GM23338 (cell line): ENCODE measurements at regions not wholly inside any gene's neighbourhood (a gene's known extent, or its start where the extent isn't known, plus 50 kb on each side); places are given as distances from the start of the nearest gene placed in this dataset.

Experiments used
- ATAC-seq: fragments of 200-7000 bp; cut with Tn5 transposase; 3 replicates; pipeline ENCODE4 v1.9.1; 2020
- DNase-seq: peaks from one replicate; pipeline ENCODE4 v3.0.0-alpha.2; 2015; ENCODE audit warnings: low spot score
- H2AFZ ChIP-seq: fragments of 200-600 bp; sonication (generic); 2 replicates; pipeline ENCODE4 v1.8.0; 2016; ENCODE audit warnings: antibody characterized with exemption, mild to moderate bottlenecking, moderate library complexity
- H3F3A ChIP-seq: fragments of 200-600 bp; sonication (generic); replicated peaks from 2 replicates; pipeline ENCODE4 v1.8.0; 2017; ENCODE audit warnings: antibody characterized with exemption, mixed run types, low read depth
- H3K27ac ChIP-seq: fragments of 200-600 bp; sonication (generic); 2 replicates; pipeline ENCODE4 v1.6.1; 2016; ENCODE audit warnings: low read depth
- H3K27me3 ChIP-seq: fragments of 200-600 bp; sonication (generic); 2 replicates; pipeline ENCODE4 v1.8.0; 2016; ENCODE audit warnings: mild to moderate bottlenecking, mixed run types, moderate library complexity; ENCODE audit not compliant: insufficient read depth
- H3K36me3 ChIP-seq: fragments of 200-600 bp; sonication (generic); 2 replicates; pipeline ENCODE4 v1.8.0; 2016; ENCODE audit warnings: mild to moderate bottlenecking; ENCODE audit not compliant: insufficient read depth
- H3K4me1 ChIP-seq: fragments of 200-600 bp; sonication (generic); 2 replicates; pipeline ENCODE4 v1.8.0; 2016; ENCODE audit warnings: mild to moderate bottlenecking, moderate library complexity; ENCODE audit not compliant: insufficient read depth
- H3K4me2 ChIP-seq: fragments of 200-600 bp; sonication (generic); 2 replicates; pipeline ENCODE4 v1.7.1; 2017; ENCODE audit warnings: mixed run types
- H3K4me3 ChIP-seq: fragments of 200-600 bp; sonication (generic); 2 replicates; pipeline ENCODE4 v1.6.1; 2016; ENCODE audit warnings: mixed run types
- H3K79me2 ChIP-seq: fragments of 200-600 bp; sonication (generic); replicated peaks from 2 replicates; pipeline ENCODE4 v1.8.0; 2017; ENCODE audit warnings: mild to moderate bottlenecking; ENCODE audit not compliant: insufficient read depth
- H3K9me2 ChIP-seq: fragments of 200-600 bp; sonication (generic); 2 replicates; pipeline ENCODE4 v1.8.0; 2017; ENCODE audit not compliant: insufficient read depth
- H4K20me1 ChIP-seq: fragments of 200-600 bp; sonication (generic); replicated peaks from 2 replicates; pipeline ENCODE4 v1.8.0; 2017; ENCODE audit warnings: mild to moderate bottlenecking; ENCODE audit not compliant: insufficient read depth
- H3K27ac Mint-ChIP-seq: 2 replicates; pipeline ENCODE4 v1.8.0; 2020; ENCODE audit warnings: inconsistent platforms, mild to moderate bottlenecking, moderate library complexity, mixed read lengths
- H3K27me3 Mint-ChIP-seq: 3 replicates; pipeline ENCODE4 v1.8.0; 2022; ENCODE audit warnings: low read depth, mild to moderate bottlenecking, moderate library complexity, mixed read lengths, inconsistent platforms; ENCODE audit not compliant: insufficient read depth, poor library complexity
- H3K36me3 Mint-ChIP-seq: 3 replicates; pipeline ENCODE4 v1.8.0; 2021; ENCODE audit warnings: low read depth, mild to moderate bottlenecking, inconsistent platforms, moderate library complexity, mixed read lengths
- H3K4me1 Mint-ChIP-seq: 3 replicates; pipeline ENCODE4 v1.8.0; 2020; ENCODE audit warnings: mild to moderate bottlenecking, inconsistent platforms, mixed read lengths
- H3K4me3 Mint-ChIP-seq: 3 replicates; pipeline ENCODE4 v1.8.0; 2021; ENCODE audit warnings: moderate library complexity, mild to moderate bottlenecking, inconsistent platforms, mixed read lengths
- H3K9me3 Mint-ChIP-seq: 3 replicates; pipeline ENCODE4 v1.8.0; 2020; ENCODE audit warnings: moderate library complexity, mild to moderate bottlenecking, inconsistent platforms, mixed read lengths
- CREB1 ChIP-seq: fragments of 250-450 bp; sonication (Bioruptor Pico); IDR thresholded peaks from 2 replicates; pipeline ENCODE4 v1.5.0; 2020; ENCODE audit warnings: low read depth, mild to moderate bottlenecking, moderate library complexity
- NANOG ChIP-seq: IDR thresholded peaks from 2 replicates; pipeline ENCODE4 v1.6.1; 2016; ENCODE audit warnings: antibody characterized with exemption, borderline replicate concordance
- STAT1 ChIP-seq: IDR thresholded peaks from one replicate; pipeline ENCODE4 v1.6.1; 2016; ENCODE audit warnings: antibody characterized with exemption; ENCODE audit not compliant: unreplicated experiment
- ZNF114 ChIP-seq: fragments of 250-450 bp; sonication (Bioruptor Pico); IDR thresholded peaks from 2 replicates; pipeline ENCODE4 v1.5.0; 2020; ENCODE audit warnings: mild to moderate bottlenecking, moderate library complexity
- ZNF331 ChIP-seq: fragments of 250-450 bp; sonication (Bioruptor Pico); IDR thresholded peaks from 2 replicates; pipeline ENCODE4 v1.5.0; 2020; ENCODE audit warnings: low read depth, mild to moderate bottlenecking, moderate library complexity
- TF ChIP-seq, protein P1 (sequence below), 2 experiments: fragments of 200-600 bp in 1 of 2; sonication (generic) in 1 of 2; conservative IDR thresholded peaks; 2 replicates each; pipeline versions ENCODE4 v1.5.1 to v1.6.1; 2016 to 2017; ENCODE audit warnings: antibody characterized with exemption in 2 of 2, low read depth in 2 of 2, mild to moderate bottlenecking in 2 of 2, moderate library complexity in 1 of 2
- TF ChIP-seq, protein P2 (sequence below): fragments of 250-450 bp; sonication (Bioruptor Pico); IDR thresholded peaks from 2 replicates; pipeline ENCODE4 v1.5.0; 2020; ENCODE audit warnings: mild to moderate bottlenecking, moderate library complexity
- TF ChIP-seq, protein P3 (sequence below): IDR thresholded peaks from one replicate; pipeline ENCODE4 v1.6.1; 2018; ENCODE audit warnings: antibody characterized with exemption; ENCODE audit not compliant: unreplicated experiment

- no peaks in the 10 kb centered on the region for H3K4me1 ChIP-seq
- no peaks in the 10 kb centered on the region for H3F3A ChIP-seq
- H3K9me2 ChIP-seq, result peaks cover 10% of the 10 kb centered on the region; the same call in 1 of the 2 replicates
- Mint-ChIP-seq H3K36me3 (peaks cover 7% of the 10 kb centered on the region; the same call in 2 of the 3 replicates), H3K4me3 (no peak overlapping the region), H3K4me1 (no peaks in the 10 kb centered on the region), H3K27me3 (no peaks in the 10 kb centered on the region), H3K27ac (no peak overlapping the region), H3K9me3 (peaks cover 21% of the 10 kb centered on the region)
- no peak overlapping the region for H3K4me3 ChIP-seq
- ATAC-seq (peak; percentile 63), DNase-seq (peak; percentile 17)
- H2AFZ ChIP-seq, result no peak overlapping the region
- H3K36me3 ChIP-seq, result no peaks in the 10 kb centered on the region
- H3K79me2 ChIP-seq, result no peaks in the 10 kb centered on the region
- no peak overlapping the region for H3K27ac ChIP-seq
- no peak overlapping the region for H3K4me2 ChIP-seq
- no peaks in the 10 kb centered on the region for H3K27me3 ChIP-seq
- TF ChIP-seq, protein P1, sequence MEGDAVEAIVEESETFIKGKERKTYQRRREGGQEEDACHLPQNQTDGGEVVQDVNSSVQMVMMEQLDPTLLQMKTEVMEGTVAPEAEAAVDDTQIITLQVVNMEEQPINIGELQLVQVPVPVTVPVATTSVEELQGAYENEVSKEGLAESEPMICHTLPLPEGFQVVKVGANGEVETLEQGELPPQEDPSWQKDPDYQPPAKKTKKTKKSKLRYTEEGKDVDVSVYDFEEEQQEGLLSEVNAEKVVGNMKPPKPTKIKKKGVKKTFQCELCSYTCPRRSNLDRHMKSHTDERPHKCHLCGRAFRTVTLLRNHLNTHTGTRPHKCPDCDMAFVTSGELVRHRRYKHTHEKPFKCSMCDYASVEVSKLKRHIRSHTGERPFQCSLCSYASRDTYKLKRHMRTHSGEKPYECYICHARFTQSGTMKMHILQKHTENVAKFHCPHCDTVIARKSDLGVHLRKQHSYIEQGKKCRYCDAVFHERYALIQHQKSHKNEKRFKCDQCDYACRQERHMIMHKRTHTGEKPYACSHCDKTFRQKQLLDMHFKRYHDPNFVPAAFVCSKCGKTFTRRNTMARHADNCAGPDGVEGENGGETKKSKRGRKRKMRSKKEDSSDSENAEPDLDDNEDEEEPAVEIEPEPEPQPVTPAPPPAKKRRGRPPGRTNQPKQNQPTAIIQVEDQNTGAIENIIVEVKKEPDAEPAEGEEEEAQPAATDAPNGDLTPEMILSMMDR (conservative IDR thresholded peaks at IDR 0.05; ENCODE audit: low read depth in 2 of 2), result peak; percentile 13 to 61; a peak in 2 of 4 replicates
- no peak for TF ChIP-seq CREB1
- no peaks in the 10 kb centered on the region for H4K20me1 ChIP-seq
Measured at GRCh38 chr4:32909736-32910135, 2189.6 kb downstream of the PCDH7 start.

DNA sequence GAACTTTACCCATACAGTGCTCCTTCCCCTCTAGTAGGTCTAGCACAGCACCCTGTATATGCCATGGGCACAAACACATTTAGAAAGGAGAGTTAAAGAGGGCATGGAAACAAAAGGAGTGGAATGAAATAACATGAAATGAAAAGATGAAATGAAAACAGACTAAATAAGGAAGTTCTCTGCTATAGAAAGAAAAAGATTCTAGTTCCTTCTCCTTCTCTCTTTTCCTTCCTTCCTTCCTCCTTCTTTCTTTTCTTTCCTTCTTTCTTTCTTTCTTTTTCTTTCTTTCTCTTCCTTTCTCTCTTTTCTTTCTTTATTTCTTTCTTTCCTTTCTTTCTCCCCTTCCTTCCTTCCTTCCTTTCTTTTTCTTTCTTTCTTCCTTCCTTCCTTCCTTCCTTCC lies 2197.4 kb downstream of the PCDH7 start:
- no peaks in the 10 kb centered on the region for H3K36me3 ChIP-seq
- no peaks in the 10 kb centered on the region for H4K20me1 ChIP-seq
- Mint-ChIP-seq H3K9me3 (peaks cover 6% of the 10 kb centered on the region), H3K36me3 (no peaks in the 10 kb centered on the region), H3K4me3 (no peak overlapping the region), H3K27me3 (peaks cover 2% of the 10 kb centered on the region), H3K4me1 (no peaks in the 10 kb centered on the region), H3K27ac (no peak overlapping the region)
- ATAC-seq (no peak), DNase-seq (no peak)
- no peak overlapping the region for H3K27ac ChIP-seq
- H3K79me2 ChIP-seq, result no peaks in the 10 kb centered on the region
- no peak overlapping the region for H3K4me3 ChIP-seq
- H2AFZ ChIP-seq, result peak overlapping the region; percentile 67; the same call in 1 of the 2 replicates
- H3K27me3 ChIP-seq, result no peaks in the 10 kb centered on the region
- no peaks in the 10 kb centered on the region for H3K9me2 ChIP-seq
- H3F3A ChIP-seq, result no peaks in the 10 kb centered on the region
- no peaks in the 10 kb centered on the region for H3K4me1 ChIP-seq
- H3K4me2 ChIP-seq, result no peak overlapping the region
- TF ChIP-seq, protein P2, sequence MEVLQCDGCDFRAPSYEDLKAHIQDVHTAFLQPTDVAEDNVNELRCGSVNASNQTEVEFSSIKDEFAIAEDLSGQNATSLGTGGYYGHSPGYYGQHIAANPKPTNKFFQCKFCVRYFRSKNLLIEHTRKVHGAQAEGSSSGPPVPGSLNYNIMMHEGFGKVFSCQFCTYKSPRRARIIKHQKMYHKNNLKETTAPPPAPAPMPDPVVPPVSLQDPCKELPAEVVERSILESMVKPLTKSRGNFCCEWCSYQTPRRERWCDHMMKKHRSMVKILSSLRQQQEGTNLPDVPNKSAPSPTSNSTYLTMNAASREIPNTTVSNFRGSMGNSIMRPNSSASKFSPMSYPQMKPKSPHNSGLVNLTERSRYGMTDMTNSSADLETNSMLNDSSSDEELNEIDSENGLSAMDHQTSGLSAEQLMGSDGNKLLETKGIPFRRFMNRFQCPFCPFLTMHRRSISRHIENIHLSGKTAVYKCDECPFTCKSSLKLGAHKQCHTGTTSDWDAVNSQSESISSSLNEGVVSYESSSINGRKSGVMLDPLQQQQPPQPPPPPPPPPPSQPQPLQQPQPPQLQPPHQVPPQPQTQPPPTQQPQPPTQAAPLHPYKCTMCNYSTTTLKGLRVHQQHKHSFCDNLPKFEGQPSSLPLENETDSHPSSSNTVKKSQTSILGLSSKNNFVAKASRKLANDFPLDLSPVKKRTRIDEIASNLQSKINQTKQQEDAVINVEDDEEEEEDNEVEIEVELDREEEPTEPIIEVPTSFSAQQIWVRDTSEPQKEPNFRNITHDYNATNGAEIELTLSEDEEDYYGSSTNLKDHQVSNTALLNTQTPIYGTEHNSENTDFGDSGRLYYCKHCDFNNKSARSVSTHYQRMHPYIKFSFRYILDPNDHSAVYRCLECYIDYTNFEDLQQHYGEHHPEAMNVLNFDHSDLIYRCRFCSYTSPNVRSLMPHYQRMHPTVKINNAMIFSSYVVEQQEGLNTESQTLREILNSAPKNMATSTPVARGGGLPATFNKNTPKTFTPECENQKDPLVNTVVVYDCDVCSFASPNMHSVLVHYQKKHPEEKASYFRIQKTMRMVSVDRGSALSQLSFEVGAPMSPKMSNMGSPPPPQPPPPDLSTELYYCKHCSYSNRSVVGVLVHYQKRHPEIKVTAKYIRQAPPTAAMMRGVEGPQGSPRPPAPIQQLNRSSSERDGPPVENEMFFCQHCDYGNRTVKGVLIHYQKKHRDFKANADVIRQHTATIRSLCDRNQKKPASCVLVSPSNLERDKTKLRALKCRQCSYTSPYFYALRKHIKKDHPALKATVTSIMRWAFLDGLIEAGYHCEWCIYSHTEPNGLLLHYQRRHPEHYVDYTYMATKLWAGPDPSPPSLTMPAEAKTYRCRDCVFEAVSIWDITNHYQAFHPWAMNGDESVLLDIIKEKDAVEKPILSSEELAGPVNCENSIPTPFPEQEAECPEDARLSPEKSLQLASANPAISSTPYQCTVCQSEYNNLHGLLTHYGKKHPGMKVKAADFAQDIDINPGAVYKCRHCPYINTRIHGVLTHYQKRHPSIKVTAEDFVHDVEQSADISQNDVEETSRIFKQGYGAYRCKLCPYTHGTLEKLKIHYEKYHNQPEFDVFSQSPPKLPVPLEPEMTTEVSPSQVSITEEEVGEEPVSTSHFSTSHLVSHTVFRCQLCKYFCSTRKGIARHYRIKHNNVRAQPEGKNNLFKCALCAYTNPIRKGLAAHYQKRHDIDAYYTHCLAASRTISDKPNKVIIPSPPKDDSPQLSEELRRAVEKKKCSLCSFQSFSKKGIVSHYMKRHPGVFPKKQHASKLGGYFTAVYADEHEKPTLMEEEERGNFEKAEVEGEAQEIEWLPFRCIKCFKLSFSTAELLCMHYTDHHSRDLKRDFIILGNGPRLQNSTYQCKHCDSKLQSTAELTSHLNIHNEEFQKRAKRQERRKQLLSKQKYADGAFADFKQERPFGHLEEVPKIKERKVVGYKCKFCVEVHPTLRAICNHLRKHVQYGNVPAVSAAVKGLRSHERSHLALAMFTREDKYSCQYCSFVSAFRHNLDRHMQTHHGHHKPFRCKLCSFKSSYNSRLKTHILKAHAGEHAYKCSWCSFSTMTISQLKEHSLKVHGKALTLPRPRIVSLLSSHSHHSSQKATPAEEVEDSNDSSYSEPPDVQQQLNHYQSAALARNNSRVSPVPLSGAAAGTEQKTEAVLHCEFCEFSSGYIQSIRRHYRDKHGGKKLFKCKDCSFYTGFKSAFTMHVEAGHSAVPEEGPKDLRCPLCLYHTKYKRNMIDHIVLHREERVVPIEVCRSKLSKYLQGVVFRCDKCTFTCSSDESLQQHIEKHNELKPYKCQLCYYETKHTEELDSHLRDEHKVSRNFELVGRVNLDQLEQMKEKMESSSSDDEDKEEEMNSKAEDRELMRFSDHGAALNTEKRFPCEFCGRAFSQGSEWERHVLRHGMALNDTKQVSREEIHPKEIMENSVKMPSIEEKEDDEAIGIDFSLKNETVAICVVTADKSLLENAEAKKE (CRISPR knock-in tag), result no peak
- TF ChIP-seq ZNF331 (CRISPR knock-in tag) (no peak), NANOG (no peak), ZNF114 (no peak), STAT1 (no peak), CREB1 (no peak)
- TF ChIP-seq, protein P1 (conservative IDR thresholded peaks at IDR 0.05; ENCODE audit: low read depth in 2 of 2), result no peak
- TF ChIP-seq, protein P3, sequence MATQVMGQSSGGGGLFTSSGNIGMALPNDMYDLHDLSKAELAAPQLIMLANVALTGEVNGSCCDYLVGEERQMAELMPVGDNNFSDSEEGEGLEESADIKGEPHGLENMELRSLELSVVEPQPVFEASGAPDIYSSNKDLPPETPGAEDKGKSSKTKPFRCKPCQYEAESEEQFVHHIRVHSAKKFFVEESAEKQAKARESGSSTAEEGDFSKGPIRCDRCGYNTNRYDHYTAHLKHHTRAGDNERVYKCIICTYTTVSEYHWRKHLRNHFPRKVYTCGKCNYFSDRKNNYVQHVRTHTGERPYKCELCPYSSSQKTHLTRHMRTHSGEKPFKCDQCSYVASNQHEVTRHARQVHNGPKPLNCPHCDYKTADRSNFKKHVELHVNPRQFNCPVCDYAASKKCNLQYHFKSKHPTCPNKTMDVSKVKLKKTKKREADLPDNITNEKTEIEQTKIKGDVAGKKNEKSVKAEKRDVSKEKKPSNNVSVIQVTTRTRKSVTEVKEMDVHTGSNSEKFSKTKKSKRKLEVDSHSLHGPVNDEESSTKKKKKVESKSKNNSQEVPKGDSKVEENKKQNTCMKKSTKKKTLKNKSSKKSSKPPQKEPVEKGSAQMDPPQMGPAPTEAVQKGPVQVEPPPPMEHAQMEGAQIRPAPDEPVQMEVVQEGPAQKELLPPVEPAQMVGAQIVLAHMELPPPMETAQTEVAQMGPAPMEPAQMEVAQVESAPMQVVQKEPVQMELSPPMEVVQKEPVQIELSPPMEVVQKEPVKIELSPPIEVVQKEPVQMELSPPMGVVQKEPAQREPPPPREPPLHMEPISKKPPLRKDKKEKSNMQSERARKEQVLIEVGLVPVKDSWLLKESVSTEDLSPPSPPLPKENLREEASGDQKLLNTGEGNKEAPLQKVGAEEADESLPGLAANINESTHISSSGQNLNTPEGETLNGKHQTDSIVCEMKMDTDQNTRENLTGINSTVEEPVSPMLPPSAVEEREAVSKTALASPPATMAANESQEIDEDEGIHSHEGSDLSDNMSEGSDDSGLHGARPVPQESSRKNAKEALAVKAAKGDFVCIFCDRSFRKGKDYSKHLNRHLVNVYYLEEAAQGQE, result no peak
